ENCODE measurements at regions not wholly inside any gene's neighbourhood (a gene's known extent, or its start where the extent isn't known, plus 50 kb on each side); places are given as distances from the start of the nearest gene placed in this dataset.
"Not testable (repeated sequence)": the region's sequence is repeated elsewhere in the genome, so short reads cannot be mapped to it uniquely, and the experiment has no call there.

DNA sequence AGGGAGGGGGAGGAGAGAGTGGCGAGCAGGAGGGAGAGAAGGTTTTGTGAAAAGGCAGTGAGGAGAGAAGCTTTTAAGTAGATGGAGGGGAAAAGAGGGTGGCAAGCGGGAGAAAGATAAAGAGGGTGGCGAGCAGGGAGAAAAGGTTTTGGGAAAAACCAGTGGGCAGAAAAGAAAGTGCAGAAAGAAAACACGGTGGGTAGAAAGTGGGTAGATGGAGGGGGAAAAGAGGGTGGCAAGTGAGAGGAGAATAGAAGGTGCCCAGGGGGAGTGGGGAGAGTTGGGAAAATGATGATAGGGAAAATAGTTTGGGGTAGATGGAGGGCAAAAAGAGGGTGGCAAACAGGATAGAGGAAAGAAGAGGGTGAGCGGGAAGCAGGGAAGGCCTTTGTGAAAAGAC is 69.1 kb upstream of the THOC3 start:
- H3K27ac ChIP-seq (ENCODE audit: low read depth, low read length); H3K9me3 ChIP-seq (ENCODE audit: control insufficient read depth, insufficient read depth, low read depth, low read length); H3K4me1 ChIP-seq (ENCODE audit: control insufficient read depth, insufficient read depth, low read length); H3K9ac ChIP-seq (ENCODE audit: low read length); H3K27me3 ChIP-seq (ENCODE audit: control insufficient read depth, insufficient read depth, low read length); H3K4me3 ChIP-seq (ENCODE audit: low read depth, low read length); H3K36me3 ChIP-seq (ENCODE audit: control insufficient read depth, insufficient read depth, low read length): not testable (repeated sequence)

- not testable (repeated sequence) for H3K9ac ChIP-seq (ENCODE audit: low read length); H3K4me3 ChIP-seq (ENCODE audit: low read depth, low read length); H3K9me3 ChIP-seq (ENCODE audit: control insufficient read depth, insufficient read depth, low read depth, low read length); H3K4me1 ChIP-seq (ENCODE audit: control insufficient read depth, insufficient read depth, low read length); H3K36me3 ChIP-seq (ENCODE audit: control insufficient read depth, insufficient read depth, low read length); H3K27me3 ChIP-seq (ENCODE audit: control insufficient read depth, insufficient read depth, low read length); H3K27ac ChIP-seq (ENCODE audit: low read depth, low read length)
Observed at GRCh38 chr5:176040105-176040801, 72.1 kb upstream of the THOC3 start.

- not testable (repeated sequence) for H3K4me1 ChIP-seq (ENCODE audit: control insufficient read depth, insufficient read depth, low read length); H3K9me3 ChIP-seq (ENCODE audit: control insufficient read depth, insufficient read depth, low read depth, low read length); H3K27me3 ChIP-seq (ENCODE audit: control insufficient read depth, insufficient read depth, low read length); H3K27ac ChIP-seq (ENCODE audit: low read depth, low read length); H3K36me3 ChIP-seq (ENCODE audit: control insufficient read depth, insufficient read depth, low read length); H3K9ac ChIP-seq (ENCODE audit: low read length); H3K4me3 ChIP-seq (ENCODE audit: low read depth, low read length)
Observed at GRCh38 chr5:176041248-176041994, 73.3 kb upstream of the THOC3 start.

DNA sequence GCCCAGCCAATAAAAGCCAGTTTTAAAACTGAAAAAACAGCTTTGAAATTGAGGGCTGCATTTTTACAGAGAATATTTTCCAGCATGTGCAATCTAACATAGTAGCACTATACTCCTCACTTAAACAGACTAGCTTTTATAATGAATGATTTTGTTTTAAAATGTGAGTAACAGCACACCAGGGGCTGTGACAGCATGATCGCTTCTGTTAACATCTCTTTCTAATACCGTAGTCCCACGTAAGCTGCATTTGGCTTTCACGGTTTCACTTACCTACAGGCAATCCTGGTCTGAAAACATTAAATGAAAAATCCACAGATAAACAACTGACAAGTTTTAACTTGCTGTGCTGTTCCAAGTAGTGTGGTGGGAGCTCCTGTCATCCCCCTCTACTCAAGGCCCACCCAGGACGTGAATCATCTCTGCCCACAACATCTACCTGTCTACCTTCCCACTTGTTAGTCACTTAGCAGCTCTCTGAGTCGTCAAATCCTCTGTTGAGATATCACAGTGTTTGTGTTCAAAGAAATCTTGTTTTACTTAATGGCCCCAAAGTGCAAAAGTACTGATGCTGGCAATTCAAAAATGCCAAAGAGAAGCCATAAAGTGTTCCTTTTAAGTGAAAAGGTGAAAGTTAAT is 74.0 kb upstream of the THOC3 start:
- H3K9ac ChIP-seq (ENCODE audit: low read length); H3K27ac ChIP-seq (ENCODE audit: low read depth, low read length); H3K4me1 ChIP-seq (ENCODE audit: control insufficient read depth, insufficient read depth, low read length); H3K27me3 ChIP-seq (ENCODE audit: control insufficient read depth, insufficient read depth, low read length); H3K4me3 ChIP-seq (ENCODE audit: low read depth, low read length); H3K36me3 ChIP-seq (ENCODE audit: control insufficient read depth, insufficient read depth, low read length); H3K9me3 ChIP-seq (ENCODE audit: control insufficient read depth, insufficient read depth, low read depth, low read length): not testable (repeated sequence)

DNA sequence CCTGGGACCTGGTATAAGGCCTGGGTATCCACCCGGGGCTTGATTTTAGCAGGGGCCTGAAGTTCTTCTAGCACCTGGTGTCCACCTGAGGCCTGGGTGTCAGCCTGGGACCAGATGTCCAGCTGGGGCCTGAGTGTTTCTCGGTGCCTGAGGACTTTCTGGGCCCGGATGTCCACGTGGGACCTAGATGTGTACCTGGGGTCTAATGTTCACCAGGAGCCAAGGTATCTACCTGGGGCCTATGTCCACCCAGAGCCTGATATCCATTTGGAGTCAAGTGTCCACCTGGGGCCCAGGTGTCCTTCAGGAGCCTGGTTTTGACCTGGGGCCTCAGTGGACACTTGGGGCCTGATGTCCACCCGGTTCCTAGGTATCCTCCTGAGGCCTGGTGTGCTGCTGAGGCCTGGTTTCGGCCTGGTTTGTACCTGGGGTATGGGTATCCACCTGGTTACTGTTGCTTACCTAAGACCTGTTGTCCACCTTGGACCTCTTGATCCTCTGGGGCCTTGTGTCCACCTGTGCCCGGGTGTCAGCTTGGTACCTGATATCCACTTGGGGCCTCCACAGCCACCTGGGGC is 75.2 kb upstream of the THOC3 start:
- not testable (repeated sequence) for H3K4me1 ChIP-seq (ENCODE audit: control insufficient read depth, insufficient read depth, low read length); H3K4me3 ChIP-seq (ENCODE audit: low read depth, low read length); H3K9me3 ChIP-seq (ENCODE audit: control insufficient read depth, insufficient read depth, low read depth, low read length); H3K9ac ChIP-seq (ENCODE audit: low read length); H3K27me3 ChIP-seq (ENCODE audit: control insufficient read depth, insufficient read depth, low read length); H3K27ac ChIP-seq (ENCODE audit: low read depth, low read length); H3K36me3 ChIP-seq (ENCODE audit: control insufficient read depth, insufficient read depth, low read length)

- not testable (repeated sequence) for H3K27ac ChIP-seq (ENCODE audit: low read depth, low read length); H3K9me3 ChIP-seq (ENCODE audit: control insufficient read depth, insufficient read depth, low read depth, low read length); H3K9ac ChIP-seq (ENCODE audit: low read length); H3K27me3 ChIP-seq (ENCODE audit: control insufficient read depth, insufficient read depth, low read length); H3K4me3 ChIP-seq (ENCODE audit: low read depth, low read length); H3K4me1 ChIP-seq (ENCODE audit: control insufficient read depth, insufficient read depth, low read length); H3K36me3 ChIP-seq (ENCODE audit: control insufficient read depth, insufficient read depth, low read length)
Observed at GRCh38 chr5:176043986-176044385, 75.9 kb upstream of the THOC3 start.

GRCh38 chr5:176044431-176044830 is 76.3 kb upstream of the THOC3 start:
- not testable (repeated sequence) for H3K4me1 ChIP-seq (ENCODE audit: control insufficient read depth, insufficient read depth, low read length); H3K9ac ChIP-seq (ENCODE audit: low read length); H3K27ac ChIP-seq (ENCODE audit: low read depth, low read length); H3K27me3 ChIP-seq (ENCODE audit: control insufficient read depth, insufficient read depth, low read length); H3K4me3 ChIP-seq (ENCODE audit: low read depth, low read length); H3K36me3 ChIP-seq (ENCODE audit: control insufficient read depth, insufficient read depth, low read length); H3K9me3 ChIP-seq (ENCODE audit: control insufficient read depth, insufficient read depth, low read depth, low read length)

DNA sequence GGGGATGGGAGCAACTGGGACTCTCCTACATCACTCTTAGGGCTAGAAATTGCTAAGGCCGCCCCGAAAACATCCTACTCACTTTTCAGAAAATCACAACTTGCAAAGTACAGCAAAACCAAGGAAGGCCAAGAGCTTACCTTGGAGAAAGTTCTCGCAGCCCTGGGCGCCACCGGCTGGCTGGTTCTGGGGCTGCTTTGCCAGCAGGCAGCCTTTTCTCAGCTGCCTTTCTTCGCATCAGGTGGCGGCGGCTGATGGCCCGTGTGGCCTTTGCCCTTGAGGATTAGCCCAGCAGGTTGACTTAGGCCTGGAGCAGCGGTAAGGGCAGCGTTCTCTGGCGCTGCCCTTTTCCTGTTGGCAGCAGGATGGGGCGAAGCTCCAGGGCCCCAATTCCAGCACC is 77.3 kb upstream of the THOC3 start:
- H3K4me3 ChIP-seq (ENCODE audit: low read depth, low read length); H3K9ac ChIP-seq (ENCODE audit: low read length); H3K9me3 ChIP-seq (ENCODE audit: control insufficient read depth, insufficient read depth, low read depth, low read length); H3K27ac ChIP-seq (ENCODE audit: low read depth, low read length); H3K27me3 ChIP-seq (ENCODE audit: control insufficient read depth, insufficient read depth, low read length); H3K4me1 ChIP-seq (ENCODE audit: control insufficient read depth, insufficient read depth, low read length); H3K36me3 ChIP-seq (ENCODE audit: control insufficient read depth, insufficient read depth, low read length): not testable (repeated sequence)

GRCh38 chr5:176048671-176049070 is 80.6 kb upstream of the THOC3 start:
- not testable (repeated sequence) for H3K4me1 ChIP-seq (ENCODE audit: control insufficient read depth, insufficient read depth, low read length); H3K27ac ChIP-seq (ENCODE audit: low read depth, low read length); H3K36me3 ChIP-seq (ENCODE audit: control insufficient read depth, insufficient read depth, low read length); H3K4me3 ChIP-seq (ENCODE audit: low read depth, low read length); H3K9ac ChIP-seq (ENCODE audit: low read length); H3K27me3 ChIP-seq (ENCODE audit: control insufficient read depth, insufficient read depth, low read length); H3K9me3 ChIP-seq (ENCODE audit: control insufficient read depth, insufficient read depth, low read depth, low read length)

- H3K9ac ChIP-seq (ENCODE audit: low read length); H3K27me3 ChIP-seq (ENCODE audit: control insufficient read depth, insufficient read depth, low read length); H3K36me3 ChIP-seq (ENCODE audit: control insufficient read depth, insufficient read depth, low read length); H3K4me1 ChIP-seq (ENCODE audit: control insufficient read depth, insufficient read depth, low read length); H3K4me3 ChIP-seq (ENCODE audit: low read depth, low read length); H3K9me3 ChIP-seq (ENCODE audit: control insufficient read depth, insufficient read depth, low read depth, low read length); H3K27ac ChIP-seq (ENCODE audit: low read depth, low read length): not testable (repeated sequence)
Observed at GRCh38 chr5:176060472-176061268, 92.6 kb upstream of the THOC3 start.

DNA sequence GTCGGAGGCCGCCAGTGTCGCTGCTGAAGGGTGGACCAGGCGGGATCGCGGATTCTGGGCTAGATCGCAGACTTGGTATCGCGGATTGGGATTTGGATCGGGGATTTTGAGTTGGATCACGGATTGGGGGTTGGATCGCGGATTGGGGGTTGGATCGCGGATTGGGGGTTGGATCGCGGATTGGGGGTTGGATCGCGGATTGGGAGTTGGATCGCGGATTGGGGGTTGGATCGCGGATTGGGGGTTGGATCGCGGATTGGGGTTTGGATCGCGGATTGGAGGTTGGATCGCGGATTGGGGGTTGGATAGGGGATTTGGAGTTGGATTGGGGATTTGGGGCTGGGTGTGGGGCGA is 93.1 kb upstream of the THOC3 start:
- not testable (repeated sequence) for H3K4me1 ChIP-seq (ENCODE audit: control insufficient read depth, insufficient read depth, low read length); H3K27me3 ChIP-seq (ENCODE audit: control insufficient read depth, insufficient read depth, low read length); H3K4me3 ChIP-seq (ENCODE audit: low read depth, low read length); H3K9ac ChIP-seq (ENCODE audit: low read length); H3K27ac ChIP-seq (ENCODE audit: low read depth, low read length); H3K9me3 ChIP-seq (ENCODE audit: control insufficient read depth, insufficient read depth, low read depth, low read length); H3K36me3 ChIP-seq (ENCODE audit: control insufficient read depth, insufficient read depth, low read length)
